Keratinocyte (primary cell): ENCODE measurements at regions not wholly inside any gene's neighbourhood (a gene's known extent, or its start where the extent isn't known, plus 50 kb on each side); places are given as distances from the start of the nearest gene placed in this dataset.

Experiments used
- DNase-seq: peaks from one replicate; pipeline ENCODE4 v3.0.0-alpha.2; 2011; ENCODE audit warnings: low read depth, missing footprints, low spot score
- FAIRE-seq: peaks from 2 replicates; lab custom pipeline; 2011; peaks lifted over from hg19 to GRCh38; lab: Jason Lieb, UNC
- H2AFZ ChIP-seq: 2 replicates; pipeline ENCODE4 v1.6.0; 2012; ENCODE audit warnings: low read length, control low read depth, inconsistent platforms; ENCODE audit not compliant: control insufficient read depth
- H3K27ac ChIP-seq: 2 replicates; pipeline ENCODE4 v1.5.1; 2011; ENCODE audit warnings: low read length; ENCODE audit not compliant: control insufficient read depth, insufficient read depth
- H3K27me3 ChIP-seq: 3 replicates; pipeline ENCODE4 v1.6.0; 2011; ENCODE audit warnings: low read length; ENCODE audit not compliant: control insufficient read depth, insufficient read depth; ENCODE audit errors: extremely low read depth
- H3K36me3 ChIP-seq, 2 experiments: 2 replicates in 1 of 2; 3 replicates in 1 of 2; pipeline ENCODE4 v1.5.1; 2011; ENCODE audit warnings: low read length in 2 of 2, mild to moderate bottlenecking in 1 of 2; ENCODE audit not compliant: control insufficient read depth in 2 of 2, insufficient read depth in 2 of 2; ENCODE audit errors: extremely low read depth in 1 of 2
- H3K4me1 ChIP-seq: 3 replicates; pipeline ENCODE4 v1.5.1; 2011; ENCODE audit warnings: low read length; ENCODE audit not compliant: control insufficient read depth, insufficient read depth; ENCODE audit errors: extremely low read depth
- H3K4me2 ChIP-seq: 3 replicates; pipeline ENCODE4 v1.6.0; 2011; ENCODE audit warnings: low read depth, low read length; ENCODE audit not compliant: control insufficient read depth, insufficient read depth; ENCODE audit errors: extremely low read depth
- H3K4me3 ChIP-seq, 3 experiments: fragments of 200-600 bp in 1 of 3; sonication (generic) in 1 of 3; 2 replicates in 2 of 3; 3 replicates in 1 of 3; pipeline ENCODE4 v1.5.1; 2011 to 2016; ENCODE audit warnings: low read length in 3 of 3, mild to moderate bottlenecking in 3 of 3, control low read depth in 2 of 3, inconsistent platforms in 1 of 3, low read depth in 1 of 3, mixed read lengths in 1 of 3, mixed run types in 1 of 3, moderate library complexity in 1 of 3; ENCODE audit not compliant: control insufficient read depth in 2 of 3, insufficient read depth in 2 of 3; ENCODE audit errors: extremely low read depth in 1 of 3
- H3K79me2 ChIP-seq: 2 replicates; pipeline ENCODE4 v1.6.0; 2012; ENCODE audit warnings: low read length; ENCODE audit not compliant: control insufficient read depth, insufficient read depth
- H3K9ac ChIP-seq: 3 replicates; pipeline ENCODE4 v1.6.0; 2011; ENCODE audit warnings: low read length; ENCODE audit not compliant: control insufficient read depth, insufficient read depth; ENCODE audit errors: extremely low read depth
- H3K9me1 ChIP-seq: 3 replicates; pipeline ENCODE4 v1.6.0; 2011; ENCODE audit warnings: low read length; ENCODE audit not compliant: control insufficient read depth, insufficient read depth; ENCODE audit errors: extremely low read depth
- H3K9me3 ChIP-seq: 2 replicates; pipeline ENCODE4 v1.5.1; 2012; ENCODE audit warnings: low read depth, low read length; ENCODE audit not compliant: control insufficient read depth
- H4K20me1 ChIP-seq: 3 replicates; pipeline ENCODE4 v1.6.0; 2011; ENCODE audit warnings: low read length; ENCODE audit not compliant: control insufficient read depth, insufficient read depth; ENCODE audit errors: extremely low read depth
- EZH2 ChIP-seq: IDR thresholded peaks from one replicate; pipeline ENCODE4 v1.6.1; 2012; ENCODE audit warnings: inconsistent platforms, mild to moderate bottlenecking, low read length, moderate library complexity
- dilution Hi-C: fragments of 300-500 bp; cut with MboI; formaldehyde crosslinking; loops from one replicate; pipeline ENCODE4 v1.7.0; 2020; ENCODE audit warnings: low sequenced_read_pairs; ENCODE audit not compliant: extremely low pct_ligation_motif_present
- TF ChIP-seq, protein P1 (sequence below), 3 experiments: IDR thresholded peaks in 1 of 3; conservative IDR thresholded peaks in 1 of 3; optimal IDR thresholded peaks in 1 of 3; 2 replicates in 2 of 3; 3 replicates in 1 of 3; pipeline versions ENCODE3 to v1.5.1; 2011; ENCODE audit warnings: low read length in 3 of 3, mild to moderate bottlenecking in 3 of 3, moderate library complexity in 2 of 3, control low read depth in 1 of 3, inconsistent platforms in 1 of 3; ENCODE audit not compliant: insufficient read depth in 2 of 3; ENCODE audit errors: extremely low read depth in 1 of 3

DNA sequence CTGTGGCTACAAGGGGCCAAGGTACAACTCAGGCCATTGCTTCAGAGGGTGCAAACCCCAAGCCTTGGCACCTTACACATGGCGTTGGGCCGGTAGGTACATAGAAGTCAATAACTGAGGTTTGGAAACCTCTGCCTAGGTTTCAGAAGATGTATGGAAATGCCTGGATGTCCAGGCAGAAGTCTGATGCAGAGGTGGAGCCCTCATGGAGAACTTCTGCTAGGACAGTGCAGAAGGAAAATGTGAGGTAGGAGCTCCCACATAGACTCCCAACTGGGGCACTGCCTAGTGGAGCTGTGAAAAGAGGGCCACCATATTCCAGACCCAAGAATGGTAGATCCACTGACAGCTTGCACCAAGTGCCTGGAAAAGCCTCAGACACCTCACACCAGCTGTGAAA lies 92.1 kb upstream of the SFRP2 start:
- H3K9me1 ChIP-seq: no peaks in the 10 kb centered on the region
- TF ChIP-seq EZH2: no peak
- TF ChIP-seq, protein P1, sequence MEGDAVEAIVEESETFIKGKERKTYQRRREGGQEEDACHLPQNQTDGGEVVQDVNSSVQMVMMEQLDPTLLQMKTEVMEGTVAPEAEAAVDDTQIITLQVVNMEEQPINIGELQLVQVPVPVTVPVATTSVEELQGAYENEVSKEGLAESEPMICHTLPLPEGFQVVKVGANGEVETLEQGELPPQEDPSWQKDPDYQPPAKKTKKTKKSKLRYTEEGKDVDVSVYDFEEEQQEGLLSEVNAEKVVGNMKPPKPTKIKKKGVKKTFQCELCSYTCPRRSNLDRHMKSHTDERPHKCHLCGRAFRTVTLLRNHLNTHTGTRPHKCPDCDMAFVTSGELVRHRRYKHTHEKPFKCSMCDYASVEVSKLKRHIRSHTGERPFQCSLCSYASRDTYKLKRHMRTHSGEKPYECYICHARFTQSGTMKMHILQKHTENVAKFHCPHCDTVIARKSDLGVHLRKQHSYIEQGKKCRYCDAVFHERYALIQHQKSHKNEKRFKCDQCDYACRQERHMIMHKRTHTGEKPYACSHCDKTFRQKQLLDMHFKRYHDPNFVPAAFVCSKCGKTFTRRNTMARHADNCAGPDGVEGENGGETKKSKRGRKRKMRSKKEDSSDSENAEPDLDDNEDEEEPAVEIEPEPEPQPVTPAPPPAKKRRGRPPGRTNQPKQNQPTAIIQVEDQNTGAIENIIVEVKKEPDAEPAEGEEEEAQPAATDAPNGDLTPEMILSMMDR (optimal IDR thresholded peaks at IDR 0.05 in 1 of 3, IDR thresholded peaks at IDR 0.05 in 1 of 3, conservative IDR thresholded peaks at IDR 0.05 in 1 of 3; ENCODE audit: extremely low read depth in 1 of 3, insufficient read depth in 2 of 3, low read length in 3 of 3): no peak

DNA sequence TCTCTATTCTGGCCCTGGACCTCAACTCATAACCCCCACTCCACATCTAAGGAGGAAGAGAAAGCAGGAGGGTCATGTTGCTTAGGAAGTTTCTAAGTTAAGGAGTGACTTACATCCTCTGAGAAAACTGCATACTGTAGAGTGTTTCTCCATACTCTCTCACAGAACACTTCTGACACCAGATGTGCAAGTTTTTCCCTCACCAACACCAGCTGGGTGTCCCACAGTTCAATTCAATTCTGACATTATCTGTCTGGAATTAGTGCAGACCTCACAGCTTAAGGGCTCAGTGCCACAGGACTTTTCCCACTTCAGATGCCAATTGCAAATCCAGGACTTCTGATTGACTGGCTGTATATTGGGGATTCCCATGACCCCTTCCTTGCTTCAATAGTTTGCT lies 89.0 kb upstream of the SFRP2 start:
- no peaks in the 10 kb centered on the region for H3K36me3 ChIP-seq
- no peaks in the 10 kb centered on the region for H3K9me3 ChIP-seq
- DNase-seq (no peak), FAIRE-seq (no peak)
- H3K4me2 ChIP-seq: no peak overlapping the region
- no peak overlapping the region for H3K27ac ChIP-seq
- no peak overlapping the region for H2AFZ ChIP-seq
- no peaks in the 10 kb centered on the region for H3K4me1 ChIP-seq
- H3K4me3 ChIP-seq: no peak overlapping the region
- dilution Hi-C loops: no loop called here
- H3K9me1 ChIP-seq: no peaks in the 10 kb centered on the region
- no peaks in the 10 kb centered on the region for H3K27me3 ChIP-seq
- H3K9ac ChIP-seq: no peak overlapping the region
- no peaks in the 10 kb centered on the region for H4K20me1 ChIP-seq
- TF ChIP-seq, protein P1 (optimal IDR thresholded peaks at IDR 0.05 in 1 of 3, IDR thresholded peaks at IDR 0.05 in 1 of 3, conservative IDR thresholded peaks at IDR 0.05 in 1 of 3; ENCODE audit: extremely low read depth in 1 of 3, insufficient read depth in 2 of 3, low read length in 3 of 3): no peak
- no peak for TF ChIP-seq EZH2
- H3K79me2 ChIP-seq: no peaks in the 10 kb centered on the region

More for the DNA sequence above, 92.1 kb upstream of the SFRP2 start:
- FAIRE-seq (no peak), DNase-seq (no peak)
- Histone ChIP-seq H3K9ac (no peak overlapping the region), H3K4me2 (no peak overlapping the region), H3K9me3 (no peaks in the 10 kb centered on the region), H4K20me1 (no peaks in the 10 kb centered on the region), H3K79me2 (no peaks in the 10 kb centered on the region), H3K4me3 (no peak overlapping the region), H2AFZ (no peak overlapping the region), H3K36me3 (no peaks in the 10 kb centered on the region), H3K27ac (no peak overlapping the region), H3K4me1 (no peaks in the 10 kb centered on the region), H3K27me3 (no peaks in the 10 kb centered on the region)
- dilution Hi-C loops: no loop called here
